Trophoblast cell (in vitro differentiated cells and primary cell): ENCODE measurements at regions not wholly inside any gene's neighbourhood (a gene's known extent, or its start where the extent isn't known, plus 50 kb on each side); places are given as distances from the start of the nearest gene placed in this dataset.

ENCODE experiments used
- DNase-seq, 2 donors: peaks; one replicate each; pipeline ENCODE4 v3.0.0-alpha.2; 2016
- H2AFZ ChIP-seq: 2 replicates; pipeline ENCODE4 v1.6.1; 2013; ENCODE audit warnings: low read length, moderate library complexity, mild to moderate bottlenecking; ENCODE audit not compliant: insufficient read depth, poor library complexity
- H2AK5ac ChIP-seq: 2 replicates; pipeline ENCODE4 v1.6.1; 2013; ENCODE audit warnings: mild to moderate bottlenecking, low read length
- H2BK120ac ChIP-seq: 2 replicates; pipeline ENCODE4 v1.6.1; 2013; ENCODE audit warnings: low read length, mild to moderate bottlenecking, moderate library complexity; ENCODE audit not compliant: insufficient read depth, poor library complexity
- H2BK12ac ChIP-seq: 2 replicates; pipeline ENCODE4 v1.6.1; 2013; ENCODE audit warnings: mild to moderate bottlenecking, low read length, moderate library complexity
- H2BK5ac ChIP-seq: 2 replicates; pipeline ENCODE4 v1.6.1; 2013; ENCODE audit warnings: low read length, low read depth, moderate library complexity, mild to moderate bottlenecking; ENCODE audit not compliant: poor library complexity
- H3K14ac ChIP-seq: 2 replicates; pipeline ENCODE4 v1.6.1; 2013; ENCODE audit warnings: mild to moderate bottlenecking, low read length
- H3K18ac ChIP-seq: 2 replicates; pipeline ENCODE4 v1.6.1; 2013; ENCODE audit warnings: mild to moderate bottlenecking, low read length
- H3K23ac ChIP-seq: 2 replicates; pipeline ENCODE4 v1.6.1; 2013; ENCODE audit warnings: low read length
- H3K27ac ChIP-seq: 2 replicates; pipeline ENCODE4 v1.5.1; 2013; ENCODE audit warnings: low read depth, mild to moderate bottlenecking, inconsistent platforms, low read length, moderate library complexity
- H3K27me3 ChIP-seq: 2 replicates; pipeline ENCODE4 v1.6.1; 2013; ENCODE audit warnings: inconsistent platforms, mild to moderate bottlenecking, low read length, moderate library complexity; ENCODE audit not compliant: insufficient read depth
- H3K36me3 ChIP-seq, 2 experiments: 1 replicate in 1 of 2; 2 replicates in 1 of 2; pipeline ENCODE4 v1.6.1; 2013; ENCODE audit warnings: low read length in 2 of 2, mild to moderate bottlenecking in 2 of 2, moderate library complexity in 1 of 2; ENCODE audit not compliant: insufficient read depth in 2 of 2, control insufficient read depth in 1 of 2
- H3K4ac ChIP-seq: 2 replicates; pipeline ENCODE4 v1.6.1; 2013; ENCODE audit warnings: low read depth, mild to moderate bottlenecking, low read length, moderate library complexity
- H3K4me1 ChIP-seq, 2 experiments: 1 replicate in 1 of 2; 2 replicates in 1 of 2; pipeline ENCODE4 v1.6.1; 2013; ENCODE audit warnings: low read length in 2 of 2, mild to moderate bottlenecking in 2 of 2, moderate library complexity in 1 of 2; ENCODE audit not compliant: insufficient read depth in 2 of 2, control insufficient read depth in 1 of 2
- H3K4me2 ChIP-seq: 2 replicates; pipeline ENCODE4 v1.6.1; 2013; ENCODE audit warnings: inconsistent platforms, mild to moderate bottlenecking, low read length, moderate library complexity
- H3K4me3 ChIP-seq: 2 replicates; pipeline ENCODE4 v1.5.1; 2013; ENCODE audit warnings: mild to moderate bottlenecking, low read depth, low read length, inconsistent platforms
- H3K79me1 ChIP-seq: one replicate; pipeline ENCODE4 v1.6.1; 2013; ENCODE audit warnings: low read length
- H3K79me2 ChIP-seq: 2 replicates; pipeline ENCODE4 v1.6.1; 2013; ENCODE audit warnings: low read length, mild to moderate bottlenecking; ENCODE audit not compliant: control insufficient read depth, insufficient read depth, poor library complexity
- H3K9ac ChIP-seq: 2 replicates; pipeline ENCODE4 v1.6.1; 2013; ENCODE audit warnings: mild to moderate bottlenecking, low read length
- H3K9me3 ChIP-seq: 2 replicates; pipeline ENCODE4 v1.6.1; 2013; ENCODE audit warnings: low read depth, mild to moderate bottlenecking, control low read depth, inconsistent platforms, low read length; ENCODE audit not compliant: insufficient read depth
- H4K12ac ChIP-seq: 2 replicates; pipeline ENCODE4 v1.6.1; 2013; ENCODE audit warnings: low read depth, mild to moderate bottlenecking, low read length, moderate library complexity
- H4K8ac ChIP-seq: 2 replicates; pipeline ENCODE4 v1.6.1; 2013; ENCODE audit warnings: low read depth, mild to moderate bottlenecking, low read length, moderate library complexity
- H4K91ac ChIP-seq: one replicate; pipeline ENCODE4 v1.6.1; 2013; ENCODE audit warnings: low read depth, mild to moderate bottlenecking, low read length, moderate library complexity
- WGBS: extraction: QIAGEN DNeasy Blood & Tissue Kit; methylation state at CpG from one replicate; pipeline ENCODE4 v1.1.7; 2013; ENCODE audit warnings: missing lambda C conversion rate; ENCODE audit not compliant: insufficient read length, insufficient coverage; ENCODE audit errors: extremely low coverage; 5-methylcytosine and 5-hydroxymethylcytosine counted together

- H3K9me3 ChIP-seq, result peaks cover 3% of the 10 kb centered on the region
- H4K91ac ChIP-seq, result no peak overlapping the region
- no peak overlapping the region for H2BK12ac ChIP-seq
- no peak overlapping the region for H3K14ac ChIP-seq
- no peaks in the 10 kb centered on the region for H3K36me3 ChIP-seq
- H3K18ac ChIP-seq, result no peak overlapping the region
- H3K79me1 ChIP-seq, result no peaks in the 10 kb centered on the region
- no peak overlapping the region for H3K4me2 ChIP-seq
- H3K4me3 ChIP-seq, result no peak overlapping the region
- no peak overlapping the region for H3K4ac ChIP-seq
- 100% methylated on average over 1 of the region's 2 CpGs for WGBS
- no peak overlapping the region for H3K9ac ChIP-seq
- DNase-seq, result no peak
- H3K23ac ChIP-seq, result no peak overlapping the region
- no peak overlapping the region for H4K12ac ChIP-seq
- H4K8ac ChIP-seq, result no peak overlapping the region
- H2BK5ac ChIP-seq, result no peak overlapping the region
- H3K27ac ChIP-seq, result no peak overlapping the region
- H3K79me2 ChIP-seq, result no peaks in the 10 kb centered on the region
- no peak overlapping the region for H2AK5ac ChIP-seq
- no peaks in the 10 kb centered on the region for H3K4me1 ChIP-seq
- no peak overlapping the region for H2AFZ ChIP-seq
- H2BK120ac ChIP-seq, result no peak overlapping the region
- H3K27me3 ChIP-seq, result no peaks in the 10 kb centered on the region
Measured at GRCh38 chr7:69257592-69257991, 340.7 kb upstream of the AUTS2 start.

GRCh38 chr7:69259445-69259844, 338.8 kb upstream of the AUTS2 start:
- Histone ChIP-seq H3K27me3 (no peaks in the 10 kb centered on the region), H3K79me1 (no peaks in the 10 kb centered on the region), H4K91ac (no peak overlapping the region), H2AFZ (no peak overlapping the region), H3K4me3 (no peak overlapping the region), H3K4me1 (no peaks in the 10 kb centered on the region), H3K36me3 (no peaks in the 10 kb centered on the region), H3K4ac (no peak overlapping the region), H3K27ac (no peak overlapping the region), H3K14ac (no peak overlapping the region), H3K4me2 (no peak overlapping the region), H2BK12ac (no peak overlapping the region), H2BK120ac (no peak overlapping the region), H3K9ac (no peak overlapping the region), H4K12ac (no peak overlapping the region), H4K8ac (no peak overlapping the region), H3K23ac (no peak overlapping the region), H2BK5ac (no peak overlapping the region), H3K79me2 (no peaks in the 10 kb centered on the region), H3K9me3 (peaks cover 3% of the 10 kb centered on the region), H2AK5ac (no peak overlapping the region), H3K18ac (no peak overlapping the region)
- DNase-seq, result no peak
- no CpG with 5 or more reads among the region's 2 CpGs for WGBS

GRCh38 chr7:69260023-69260422, 338.3 kb upstream of the AUTS2 start:
- Histone ChIP-seq H4K12ac (no peak overlapping the region), H4K8ac (no peak overlapping the region), H3K4me1 (no peaks in the 10 kb centered on the region), H3K36me3 (no peaks in the 10 kb centered on the region), H2BK120ac (no peak overlapping the region), H3K79me2 (no peaks in the 10 kb centered on the region), H2AK5ac (no peak overlapping the region), H3K18ac (no peak overlapping the region), H3K27ac (no peak overlapping the region), H2AFZ (no peak overlapping the region), H3K4me3 (no peak overlapping the region), H3K23ac (no peak overlapping the region), H4K91ac (no peak overlapping the region), H2BK12ac (no peak overlapping the region), H3K14ac (no peak overlapping the region), H3K9ac (no peak overlapping the region), H3K27me3 (no peaks in the 10 kb centered on the region), H3K4ac (no peak overlapping the region), H3K79me1 (no peaks in the 10 kb centered on the region), H3K4me2 (no peak overlapping the region), H3K9me3 (peaks cover 3% of the 10 kb centered on the region), H2BK5ac (no peak overlapping the region)
- no CpG with 5 or more reads among the region's 4 CpGs for WGBS
- no peak for DNase-seq

GRCh38 chr7:69263550-69263949, 334.7 kb upstream of the AUTS2 start:
- Histone ChIP-seq H3K36me3 (no peaks in the 10 kb centered on the region), H3K9ac (no peak overlapping the region), H2AFZ (no peak overlapping the region), H4K91ac (no peak overlapping the region), H2BK5ac (no peak overlapping the region), H3K9me3 (peaks cover 1% of the 10 kb centered on the region), H3K27me3 (no peaks in the 10 kb centered on the region), H4K8ac (no peak overlapping the region), H3K79me2 (no peaks in the 10 kb centered on the region), H2AK5ac (no peak overlapping the region), H3K23ac (no peak overlapping the region), H2BK120ac (no peak overlapping the region), H3K18ac (no peak overlapping the region), H2BK12ac (no peak overlapping the region), H3K14ac (no peak overlapping the region), H3K79me1 (no peaks in the 10 kb centered on the region), H3K4me3 (no peak overlapping the region), H3K4ac (no peak overlapping the region), H3K27ac (no peak overlapping the region), H3K4me2 (no peak overlapping the region), H3K4me1 (no peaks in the 10 kb centered on the region), H4K12ac (no peak overlapping the region)
- no peak for DNase-seq
